Osteoblast (primary cell): ENCODE measurements at regions not wholly inside any gene's neighbourhood (a gene's known extent, or its start where the extent isn't known, plus 50 kb on each side); places are given as distances from the start of the nearest gene placed in this dataset.
A peak's percentile ranks its signal among the peaks of the same experiment; 100 is the strongest.

Experiments used
- DNase-seq: peaks from one replicate; pipeline ENCODE4 v3.0.0; 2011; ENCODE audit warnings: low spot score, mixed read lengths; ENCODE audit not compliant: insufficient read length; ENCODE audit errors: missing footprints
- H2AFZ ChIP-seq: 2 replicates; pipeline ENCODE4 v1.6.0; 2011; ENCODE audit warnings: mild to moderate bottlenecking, low read length
- H3K27ac ChIP-seq: 2 replicates; pipeline ENCODE4 v1.5.1; 2011; ENCODE audit warnings: mild to moderate bottlenecking, low read depth, low read length, moderate library complexity
- H3K27me3 ChIP-seq: 2 replicates; pipeline ENCODE4 v1.6.0; 2012; ENCODE audit warnings: mild to moderate bottlenecking, control low read depth, inconsistent platforms, low read length, moderate library complexity; ENCODE audit not compliant: insufficient read depth
- H3K36me3 ChIP-seq: 2 replicates; pipeline ENCODE4 v1.5.1; 2011; ENCODE audit warnings: mild to moderate bottlenecking, low read length, control low read depth, moderate library complexity; ENCODE audit not compliant: insufficient read depth
- H3K4me1 ChIP-seq: 2 replicates; pipeline ENCODE4 v1.5.1; 2011; ENCODE audit warnings: mild to moderate bottlenecking, low read length, control low read depth, moderate library complexity; ENCODE audit not compliant: insufficient read depth
- H3K4me2 ChIP-seq: 2 replicates; pipeline ENCODE4 v1.6.0; 2011; ENCODE audit warnings: mild to moderate bottlenecking, low read length; ENCODE audit not compliant: insufficient read depth
- H3K4me3 ChIP-seq: fragments of 200-600 bp; sonication (generic); 3 replicates; pipeline ENCODE4 v1.5.1; 2012; ENCODE audit warnings: mild to moderate bottlenecking, low read length, inconsistent platforms; ENCODE audit not compliant: insufficient read depth
- H3K79me2 ChIP-seq: 2 replicates; pipeline ENCODE4 v1.6.0; 2012; ENCODE audit warnings: mild to moderate bottlenecking, low read length, control low read depth, inconsistent platforms; ENCODE audit not compliant: insufficient read depth
- H3K9me3 ChIP-seq: 2 replicates; pipeline ENCODE4 v1.5.1; 2011; ENCODE audit warnings: low read depth, low read length, control low read depth
- H4K20me1 ChIP-seq: 2 replicates; pipeline ENCODE4 v1.6.0; 2012; ENCODE audit warnings: mild to moderate bottlenecking, low read length, control low read depth; ENCODE audit not compliant: insufficient read depth
- CTCF ChIP-seq: IDR thresholded peaks from 2 replicates; pipeline ENCODE4 v1.5.1; 2011; ENCODE audit warnings: mild to moderate bottlenecking, low read depth, low read length, moderate library complexity; ENCODE audit errors: extremely low read depth

- Histone ChIP-seq H3K27ac (no peak overlapping the region), H3K4me2 (no peak overlapping the region), H3K4me3 (no peak overlapping the region), H4K20me1 (no peaks in the 10 kb centered on the region), H3K4me1 (no peaks in the 10 kb centered on the region), H3K9me3 (peaks cover 3% of the 10 kb centered on the region), H3K79me2 (no peaks in the 10 kb centered on the region), H3K27me3 (no peaks in the 10 kb centered on the region), H3K36me3 (no peaks in the 10 kb centered on the region), H2AFZ (no peak overlapping the region)
- no peak for TF ChIP-seq CTCF
- DNase-seq, result no peak
These were observed 282.2 kb upstream of the SYT4 start for GRCh38 chr18:43559507-43559906.

GRCh38 chr18:43563780-43564179 lies 286.5 kb upstream of the SYT4 start:
- no peaks in the 10 kb centered on the region for H3K36me3 ChIP-seq
- H3K79me2 ChIP-seq, result no peaks in the 10 kb centered on the region
- no peak overlapping the region for H2AFZ ChIP-seq
- peak; percentile 64 for TF ChIP-seq CTCF
- peaks cover under 1% of the 10 kb centered on the region for H3K27me3 ChIP-seq
- no peak overlapping the region for H3K4me2 ChIP-seq
- H4K20me1 ChIP-seq, result no peaks in the 10 kb centered on the region
- no peaks in the 10 kb centered on the region for H3K4me1 ChIP-seq
- no peak for DNase-seq
- H3K27ac ChIP-seq, result no peak overlapping the region
- no peaks in the 10 kb centered on the region for H3K9me3 ChIP-seq
- H3K4me3 ChIP-seq, result no peak overlapping the region

- Histone ChIP-seq H3K9me3 (no peaks in the 10 kb centered on the region), H3K27me3 (peaks cover 6% of the 10 kb centered on the region), H3K4me2 (no peak overlapping the region), H2AFZ (no peak overlapping the region), H3K36me3 (no peaks in the 10 kb centered on the region), H4K20me1 (no peaks in the 10 kb centered on the region), H3K4me1 (no peaks in the 10 kb centered on the region), H3K27ac (no peak overlapping the region), H3K4me3 (no peak overlapping the region), H3K79me2 (no peaks in the 10 kb centered on the region)
- DNase-seq, result no peak
- TF ChIP-seq CTCF, result no peak
These were observed 293.3 kb upstream of the SYT4 start for GRCh38 chr18:43570593-43570992.

- Histone ChIP-seq H3K27me3 (peaks cover 6% of the 10 kb centered on the region), H3K4me2 (no peak overlapping the region), H3K4me3 (no peak overlapping the region), H2AFZ (no peak overlapping the region), H3K4me1 (no peaks in the 10 kb centered on the region), H3K36me3 (no peaks in the 10 kb centered on the region), H3K9me3 (no peaks in the 10 kb centered on the region), H3K79me2 (no peaks in the 10 kb centered on the region), H4K20me1 (no peaks in the 10 kb centered on the region), H3K27ac (no peak overlapping the region)
- no peak for DNase-seq
- TF ChIP-seq CTCF, result peak; percentile 80
These were observed 293.9 kb upstream of the SYT4 start for GRCh38 chr18:43571078-43571689.
